Stimulated activated CD4-positive, alpha-beta T cell treated with anti-CD3 and anti-CD28 coated beads, Interleukin-4, amount 100 ng/mL, for 1 hour (primary cell): ENCODE measurements at regions not wholly inside any gene's neighbourhood (a gene's known extent, or its start where the extent isn't known, plus 50 kb on each side); places are given as distances from the start of the nearest gene placed in this dataset.
"Not testable (repeated sequence)": the region's sequence is repeated elsewhere in the genome, so short reads cannot be mapped to it uniquely, and the experiment has no call there.

Experiments
- DNase-seq: peaks from one replicate; pipeline ENCODE4 v3.0.0-alpha.2; 2020

- DNase-seq, result no peak
Measured at GRCh38 chr5:62197697-62198096, 108.3 kb upstream of the KIF2A start.

DNA sequence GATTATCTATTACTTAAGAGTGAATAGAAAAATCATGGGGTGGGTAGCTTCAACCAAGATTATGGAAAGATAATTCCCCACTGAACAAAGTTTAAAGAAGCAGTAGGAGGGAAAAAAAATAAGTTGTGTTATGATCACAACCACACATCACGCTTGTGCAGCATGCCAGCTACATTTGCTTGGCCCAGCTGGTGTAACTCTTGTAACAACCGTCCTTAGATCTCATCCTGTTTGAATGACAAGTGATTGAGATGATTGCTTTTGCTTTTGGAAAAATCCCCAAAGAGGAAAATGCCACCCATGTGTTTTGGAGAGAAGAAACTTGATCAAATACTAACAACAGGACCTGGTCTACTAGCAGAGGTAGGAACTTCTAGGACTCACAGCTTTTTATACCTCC is 107.6 kb upstream of the KIF2A start:
- DNase-seq, result no peak

DNA sequence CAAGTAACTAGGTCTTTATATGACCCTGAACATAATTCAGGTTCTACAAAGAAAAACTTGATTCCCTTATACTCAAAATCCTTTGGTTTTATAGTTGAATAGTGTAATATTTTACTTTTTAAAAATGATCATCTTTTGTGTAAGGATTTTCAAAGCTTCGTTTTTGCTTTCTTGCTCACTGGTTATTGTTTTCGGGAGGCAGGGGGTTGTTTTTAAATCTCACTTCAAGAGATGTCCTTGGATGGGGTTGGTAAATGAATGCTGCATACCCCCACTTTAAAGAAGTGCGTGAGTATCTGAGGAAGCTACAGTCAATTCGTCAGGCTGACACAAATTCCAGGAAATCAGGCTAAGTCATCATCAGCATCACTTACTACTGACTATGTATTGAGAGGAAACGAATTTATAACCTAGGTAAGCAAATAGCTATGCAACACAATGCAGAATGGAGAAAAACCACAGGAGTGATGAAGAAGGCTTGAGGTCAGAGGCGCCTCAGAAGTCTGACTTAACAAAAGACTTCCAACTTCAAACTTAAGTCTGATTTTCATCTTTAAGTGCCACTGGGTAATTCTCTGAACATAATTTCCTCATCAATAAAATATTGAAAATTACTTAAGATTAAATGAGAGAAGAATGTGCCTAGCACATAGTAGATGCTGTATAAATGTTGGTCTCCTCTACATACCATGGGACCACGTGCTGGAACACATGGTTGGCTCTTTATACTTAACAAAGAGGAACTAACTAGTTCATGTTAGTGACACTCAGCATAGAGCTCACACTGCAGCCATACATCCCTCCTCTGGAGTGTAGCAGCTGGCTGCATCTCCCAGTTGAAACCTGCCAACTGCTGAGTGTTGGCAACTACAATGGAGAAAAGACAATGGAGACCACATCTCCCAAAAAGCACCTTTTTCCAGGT is 106.0 kb upstream of the KIF2A start:
- DNase-seq, result no peak

DNA sequence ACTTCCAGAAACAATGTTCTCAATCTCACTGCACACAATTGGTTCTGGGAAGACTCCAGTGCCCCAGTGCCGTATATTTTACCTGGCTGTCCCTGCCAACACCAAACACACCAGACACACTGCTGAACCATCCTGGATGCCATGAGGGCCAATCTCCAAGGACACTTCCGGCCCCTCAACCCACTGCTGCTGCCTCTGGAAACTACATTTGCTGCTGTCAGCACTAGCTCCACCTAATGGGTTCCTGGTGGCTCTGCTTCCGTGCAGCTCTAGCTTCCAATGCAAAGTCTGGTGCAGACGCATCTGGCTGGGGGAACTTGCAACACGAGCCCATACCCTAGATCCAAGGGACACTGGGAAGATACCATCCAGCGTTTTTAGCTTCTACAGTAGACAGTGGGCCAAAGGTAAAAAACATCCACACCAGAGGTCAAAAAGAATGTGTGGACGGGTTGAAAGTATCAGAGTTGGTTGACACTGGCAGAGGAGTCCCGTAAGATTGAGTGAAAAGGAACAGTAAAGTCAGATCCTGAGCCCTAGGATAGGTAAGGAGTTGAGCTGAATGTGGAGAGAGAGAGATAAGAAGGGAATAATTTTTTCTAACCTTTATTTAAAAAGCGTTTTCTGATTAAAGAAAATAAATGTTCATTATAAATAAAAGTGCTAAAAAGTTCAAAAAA is 99.7 kb upstream of the KIF2A start:
- DNase-seq, result no peak

DNA sequence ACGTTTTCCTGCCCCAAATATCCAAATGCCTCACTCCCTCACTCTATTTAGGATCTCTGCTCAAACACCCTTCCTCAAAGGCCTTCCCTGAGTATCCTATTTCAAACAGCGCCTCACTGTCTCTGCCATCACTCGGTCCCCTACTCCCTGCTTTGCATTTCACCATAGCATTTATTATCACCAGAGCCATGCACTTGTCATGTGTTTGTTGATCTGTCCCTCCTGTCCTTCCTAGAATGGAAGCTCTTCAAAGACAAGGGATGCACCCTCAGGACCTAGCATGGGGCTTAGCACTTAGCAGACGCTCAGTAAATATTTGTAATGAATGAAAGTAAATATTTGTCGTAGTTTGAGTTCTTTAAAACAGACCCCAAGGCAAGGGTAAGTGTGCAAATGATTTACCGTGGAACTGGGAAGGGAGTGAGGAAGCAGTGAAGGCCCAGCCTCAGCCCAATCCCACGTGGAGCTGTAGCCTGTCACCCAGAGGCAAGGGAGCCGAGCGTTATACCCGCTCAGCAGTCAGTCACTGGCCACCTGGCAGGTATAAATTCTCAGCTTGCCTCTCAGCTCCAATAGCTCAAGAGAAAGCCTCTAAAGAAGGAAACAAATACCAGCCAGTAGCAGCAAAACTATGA is 97.7 kb upstream of the KIF2A start:
- no peak for DNase-seq

- DNase-seq, result no peak
Measured at GRCh38 chr5:62211405-62211804, 94.6 kb upstream of the KIF2A start.

DNA sequence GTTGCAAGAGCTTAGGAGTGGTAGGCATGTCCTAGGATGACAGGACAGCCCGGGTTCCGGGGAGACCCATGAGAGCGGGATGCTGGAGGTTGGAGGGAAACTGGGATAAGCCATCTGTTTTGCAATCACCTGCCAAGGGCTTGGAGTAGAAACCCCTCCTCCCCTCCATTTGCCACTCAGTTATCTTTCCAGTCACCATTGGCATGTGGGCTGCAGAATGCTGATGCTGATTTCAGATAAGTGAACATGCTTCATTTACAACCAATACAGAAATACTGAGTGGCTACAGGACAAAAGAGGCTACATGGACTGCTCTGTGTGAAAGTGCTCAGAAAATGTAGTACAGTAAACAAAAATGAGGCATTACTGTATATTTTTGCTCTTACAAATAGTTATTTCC is 93.4 kb upstream of the KIF2A start:
- DNase-seq, result no peak

DNA sequence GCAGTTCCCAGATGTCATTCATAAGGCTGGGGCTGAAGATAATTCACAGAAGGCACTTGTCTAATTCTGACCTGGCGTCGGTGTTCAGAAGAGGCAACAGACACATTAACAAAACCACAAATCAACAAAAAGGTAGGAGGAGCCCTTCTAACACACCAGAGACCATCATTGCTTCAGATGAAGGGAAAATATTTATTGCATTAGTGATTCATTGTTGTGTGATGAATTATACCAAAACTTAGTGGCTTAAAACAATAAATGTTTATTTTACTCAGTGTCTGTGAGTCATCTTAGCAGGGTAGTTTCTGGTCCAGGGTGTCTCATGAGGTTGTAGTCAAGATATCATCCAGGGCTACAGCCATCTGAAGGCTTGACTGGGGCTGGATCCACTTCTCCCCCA is 91.3 kb upstream of the KIF2A start:
- no peak for DNase-seq

DNA sequence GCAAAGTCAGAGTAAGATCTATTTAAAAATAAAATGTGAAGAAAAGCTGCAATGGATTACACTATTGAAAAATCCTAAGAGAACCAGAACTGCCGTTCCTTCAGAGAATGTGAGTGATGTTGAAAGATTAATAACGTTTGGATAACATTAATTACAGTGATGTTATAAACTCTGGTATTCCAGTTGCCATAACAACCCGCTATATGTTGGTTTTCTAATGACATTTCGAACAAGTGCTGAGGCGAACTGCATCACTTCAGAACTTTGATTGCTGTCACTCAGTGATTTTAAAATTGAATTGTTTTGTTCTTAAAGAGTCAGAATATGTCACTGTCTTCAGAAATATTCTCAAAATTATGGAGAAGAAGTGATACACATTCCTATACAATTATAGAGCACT is 89.4 kb upstream of the KIF2A start:
- DNase-seq, result not testable (repeated sequence)

GRCh38 chr5:62217095-62217494 is 88.9 kb upstream of the KIF2A start:
- DNase-seq, result not testable (repeated sequence)

- not testable (repeated sequence) for DNase-seq
Measured at GRCh38 chr5:62218860-62219259, 87.1 kb upstream of the KIF2A start.

GRCh38 chr5:62221881-62222280 is 84.1 kb upstream of the KIF2A start:
- not testable (repeated sequence) for DNase-seq

DNA sequence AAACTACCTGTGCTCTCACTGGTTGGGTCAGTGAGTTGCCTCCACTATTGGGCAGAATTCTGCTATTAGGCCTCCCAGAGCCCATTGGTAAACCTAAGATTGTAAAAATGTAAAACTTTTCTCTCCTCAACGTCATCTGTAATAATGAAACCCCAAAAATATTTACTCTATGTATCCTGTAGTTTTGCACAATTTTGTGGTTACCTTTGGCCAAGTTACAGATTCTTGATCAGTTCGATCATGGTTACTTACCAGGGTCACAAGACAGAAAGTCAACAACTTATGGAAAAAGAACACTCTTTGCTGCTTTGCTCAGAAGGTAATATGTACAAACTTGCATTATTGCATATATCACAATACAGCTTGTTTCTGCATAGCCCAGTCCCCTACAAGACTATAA is 83.7 kb upstream of the KIF2A start:
- DNase-seq, result not testable (repeated sequence)

- peak; percentile 69 for DNase-seq
Measured at GRCh38 chr5:62223312-62223670, 82.7 kb upstream of the KIF2A start.

DNA sequence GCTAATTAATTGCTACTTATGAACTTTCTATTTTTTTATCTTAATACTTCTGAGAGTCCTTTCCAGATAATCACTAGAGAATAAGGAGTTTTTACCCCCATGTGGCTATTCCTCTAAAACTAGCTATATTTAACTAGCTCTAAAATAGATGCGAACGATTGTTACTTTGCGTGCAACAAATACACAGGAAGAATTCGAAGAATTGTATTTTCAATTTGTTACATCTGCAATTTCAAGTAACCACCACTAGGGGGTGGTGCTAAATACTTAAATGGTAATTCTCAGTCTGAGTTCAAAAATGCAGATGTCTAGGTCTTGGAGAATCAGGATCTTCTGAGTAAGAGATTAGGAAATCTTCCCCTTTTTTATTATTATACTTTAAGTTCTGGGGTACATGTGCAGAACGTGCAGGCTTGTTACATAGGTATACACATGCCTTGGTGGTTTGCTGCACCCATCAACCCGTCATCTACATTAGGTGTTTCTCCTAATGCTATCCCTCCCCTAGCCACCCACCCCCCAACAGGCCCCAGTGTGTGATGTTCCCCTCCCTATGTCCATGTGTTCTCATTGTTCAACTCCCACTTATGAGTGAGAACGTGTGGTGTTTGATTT is 80.9 kb upstream of the KIF2A start:
- DNase-seq, result not testable (repeated sequence)

DNA sequence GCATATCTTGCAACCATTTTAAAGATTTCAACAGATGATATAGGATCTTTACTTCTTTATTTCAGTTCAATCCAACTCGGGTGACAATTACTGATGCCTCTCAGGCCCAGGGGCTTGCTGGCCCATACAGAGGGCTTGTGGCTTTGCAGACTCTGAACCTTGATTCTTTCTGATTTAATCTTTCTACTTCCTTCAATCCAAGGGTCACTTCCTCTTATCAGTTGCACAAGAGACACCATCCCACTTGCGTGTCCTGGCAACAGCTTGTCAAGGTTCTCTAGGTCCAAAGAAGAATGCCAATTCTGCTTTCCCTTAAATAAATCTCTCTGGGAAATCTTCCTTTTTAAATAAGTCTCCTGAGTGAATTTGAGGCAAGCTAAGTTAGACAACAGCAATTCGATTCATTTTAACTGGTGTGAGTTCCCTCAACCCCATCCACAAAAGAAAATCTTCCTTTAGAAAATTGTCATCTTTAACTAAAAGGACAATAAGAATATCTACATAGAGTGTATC is 75.1 kb upstream of the KIF2A start:
- DNase-seq, result not testable (repeated sequence)

- no peak for DNase-seq
Measured at GRCh38 chr5:62231576-62231975, 74.4 kb upstream of the KIF2A start.

GRCh38 chr5:62232218-62232617 is 73.8 kb upstream of the KIF2A start:
- DNase-seq, result not testable (repeated sequence)

DNA sequence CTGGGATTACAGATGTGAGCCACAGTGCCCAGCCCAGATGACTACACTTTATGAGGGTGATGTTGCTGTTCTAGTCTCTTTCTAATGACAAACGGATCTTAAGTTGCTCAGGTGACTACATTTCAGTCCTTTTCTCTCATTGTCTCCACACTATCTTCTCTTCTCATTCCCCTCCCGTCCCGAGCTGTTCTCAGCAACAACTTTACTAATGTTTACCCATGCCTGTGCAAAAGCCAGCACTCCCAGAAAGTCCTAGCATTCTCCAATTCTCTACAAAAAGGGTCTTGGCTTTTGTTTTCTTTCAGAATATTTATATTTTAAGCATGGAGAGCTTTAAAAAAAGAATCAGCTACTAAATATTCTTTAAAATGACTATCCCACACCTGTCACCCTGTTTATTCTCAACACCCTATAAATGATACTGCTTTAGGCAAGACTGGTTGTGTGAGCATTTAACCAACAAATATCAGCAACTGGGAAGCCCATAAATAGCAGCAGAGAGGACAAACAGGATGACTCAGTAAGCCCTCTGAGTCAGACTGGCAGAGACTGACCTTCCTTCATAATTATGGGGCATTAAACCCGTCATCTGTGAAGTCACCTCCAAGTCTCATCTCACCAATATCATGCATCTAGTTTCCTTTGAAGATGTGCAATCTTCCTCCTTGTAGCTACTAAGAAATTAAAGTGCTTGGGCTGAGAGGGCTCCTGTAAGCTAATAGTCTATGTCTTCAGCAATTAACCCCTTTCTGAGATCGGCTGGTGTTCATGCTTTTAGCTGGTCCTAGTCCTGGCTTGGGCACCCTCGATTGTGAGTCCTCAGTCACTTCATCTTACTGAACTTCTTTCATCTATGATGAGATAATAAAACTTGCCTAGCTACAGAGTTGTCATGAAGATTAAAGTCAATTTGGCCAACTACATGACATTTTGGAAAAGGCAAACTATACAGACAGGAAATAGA is 72.6 kb upstream of the KIF2A start:
- DNase-seq, result not testable (repeated sequence)

DNA sequence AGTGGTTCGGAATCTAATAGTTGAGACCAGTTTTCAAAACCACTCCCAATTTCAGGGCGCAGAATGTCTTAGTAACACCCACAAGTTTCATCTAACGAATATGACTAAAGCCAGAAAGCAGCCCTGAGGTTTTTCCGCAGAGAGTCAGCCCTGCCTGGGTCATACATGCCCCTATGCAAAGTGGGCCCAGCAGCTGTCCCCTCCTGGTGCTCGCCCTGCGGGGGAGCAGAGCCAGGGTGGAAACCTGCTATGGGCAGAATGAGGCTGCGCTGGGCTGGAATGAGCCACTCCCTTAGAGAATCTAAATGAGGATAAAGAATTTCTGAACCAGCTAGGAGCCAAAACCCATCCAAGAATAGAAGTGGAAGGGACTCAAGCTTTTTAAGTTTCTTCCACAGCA is 69.4 kb upstream of the KIF2A start:
- DNase-seq, result not testable (repeated sequence)

- not testable (repeated sequence) for DNase-seq
Measured at GRCh38 chr5:62237944-62238343, 68.1 kb upstream of the KIF2A start.

- not testable (repeated sequence) for DNase-seq
Measured at GRCh38 chr5:62238584-62238983, 67.4 kb upstream of the KIF2A start.
